ENCODE measurements at regions not wholly inside any gene's neighbourhood (a gene's known extent, or its start where the extent isn't known, plus 50 kb on each side); places are given as distances from the start of the nearest gene placed in this dataset.
"Not testable (repeated sequence)": the region's sequence is repeated elsewhere in the genome, so short reads cannot be mapped to it uniquely, and the experiment has no call there.

- WGBS, result 88% methylated on average over 2 of the region's 2 CpGs
- no peak for DNase-seq (ENCODE audit: extremely low spot score)
Observed at GRCh38 chr14:87055007-87055406, 938.0 kb downstream of the GALC start.

GRCh38 chr14:87052646-87053225 lies 940.2 kb downstream of the GALC start:
- Histone ChIP-seq H3K27ac (ENCODE audit: low read depth) (no peak overlapping the region), H3K4me1 (ENCODE audit: insufficient read depth) (no peaks in the 10 kb centered on the region), H3K4me3 (ENCODE audit: low read depth, low read length) (no peak overlapping the region), H3K36me3 (ENCODE audit: insufficient read depth) (no peaks in the 10 kb centered on the region)
- no peak for DNase-seq (ENCODE audit: extremely low spot score)
- WGBS, result 61% methylated on average over 1 of the region's 1 CpG

More at GRCh38 chr14:87055007-87055406, 938.0 kb downstream of the GALC start:
- Histone ChIP-seq H3K4me1 (ENCODE audit: insufficient read depth) (no peaks in the 10 kb centered on the region), H3K4me3 (ENCODE audit: low read depth, low read length) (no peak overlapping the region), H3K27ac (ENCODE audit: low read depth) (no peak overlapping the region), H3K36me3 (ENCODE audit: insufficient read depth) (no peaks in the 10 kb centered on the region)

- no peak for DNase-seq (ENCODE audit: extremely low spot score)
- 73% methylated on average over 1 of the region's 1 CpG for WGBS
Observed at GRCh38 chr14:87050421-87050820, 942.6 kb downstream of the GALC start.

GRCh38 chr14:87049950-87050349 lies 943.0 kb downstream of the GALC start:
- Histone ChIP-seq H3K27ac (ENCODE audit: low read depth) (no peak overlapping the region), H3K4me3 (ENCODE audit: low read depth, low read length) (no peak overlapping the region), H3K4me1 (ENCODE audit: insufficient read depth) (no peaks in the 10 kb centered on the region), H3K36me3 (ENCODE audit: insufficient read depth) (no peaks in the 10 kb centered on the region)
- no peak for DNase-seq (ENCODE audit: extremely low spot score)
- 38% methylated on average over 1 of the region's 1 CpG for WGBS

More at GRCh38 chr14:87050421-87050820, 942.6 kb downstream of the GALC start:
- Histone ChIP-seq H3K4me1 (ENCODE audit: insufficient read depth) (no peaks in the 10 kb centered on the region), H3K27ac (ENCODE audit: low read depth) (no peak overlapping the region), H3K4me3 (ENCODE audit: low read depth, low read length) (no peak overlapping the region), H3K36me3 (ENCODE audit: insufficient read depth) (no peaks in the 10 kb centered on the region)

- Histone ChIP-seq H3K4me1 (ENCODE audit: insufficient read depth) (no peaks in the 10 kb centered on the region), H3K36me3 (ENCODE audit: insufficient read depth) (no peaks in the 10 kb centered on the region), H3K4me3 (ENCODE audit: low read depth, low read length) (no peak overlapping the region), H3K27ac (ENCODE audit: low read depth) (no peak overlapping the region)
- no peak for DNase-seq (ENCODE audit: extremely low spot score)
- WGBS, result 71% methylated on average over 2 of the region's 2 CpGs
Observed at GRCh38 chr14:87046960-87047359, 946.0 kb downstream of the GALC start.

- H3K4me3 ChIP-seq (ENCODE audit: low read depth, low read length), result no peak overlapping the region
- no peaks in the 10 kb centered on the region for H3K4me1 ChIP-seq (ENCODE audit: insufficient read depth)
- no peak for DNase-seq (ENCODE audit: extremely low spot score)
- no peak overlapping the region for H3K27ac ChIP-seq (ENCODE audit: low read depth)
- 79% methylated on average over 5 of the region's 5 CpGs for WGBS
- H3K36me3 ChIP-seq (ENCODE audit: insufficient read depth), result no peaks in the 10 kb centered on the region
Observed at GRCh38 chr14:87045956-87046355, 947.0 kb downstream of the GALC start.

- H3K36me3 ChIP-seq (ENCODE audit: insufficient read depth), result no peaks in the 10 kb centered on the region
- DNase-seq (ENCODE audit: extremely low spot score), result no peak
- H3K4me1 ChIP-seq (ENCODE audit: insufficient read depth), result no peaks in the 10 kb centered on the region
- 44% methylated on average over 3 of the region's 3 CpGs for WGBS
- no peak overlapping the region for H3K27ac ChIP-seq (ENCODE audit: low read depth)
- H3K4me3 ChIP-seq (ENCODE audit: low read depth, low read length), result no peak overlapping the region
Observed at GRCh38 chr14:87045246-87045645, 947.7 kb downstream of the GALC start.

- WGBS, result 69% methylated on average over 1 of the region's 1 CpG
- no peak for DNase-seq (ENCODE audit: extremely low spot score)
Observed at GRCh38 chr14:87044807-87045206, 948.2 kb downstream of the GALC start.

GRCh38 chr14:87043667-87044200 lies 949.2 kb downstream of the GALC start:
- 81% methylated on average over 4 of the region's 4 CpGs for WGBS
- no peak for DNase-seq (ENCODE audit: extremely low spot score)
- Histone ChIP-seq H3K4me1 (ENCODE audit: insufficient read depth) (no peaks in the 10 kb centered on the region), H3K27ac (ENCODE audit: low read depth) (no peak overlapping the region), H3K4me3 (ENCODE audit: low read depth, low read length) (no peak overlapping the region), H3K36me3 (ENCODE audit: insufficient read depth) (no peaks in the 10 kb centered on the region)

More at GRCh38 chr14:87044807-87045206, 948.2 kb downstream of the GALC start:
- Histone ChIP-seq H3K27ac (ENCODE audit: low read depth) (no peak overlapping the region), H3K36me3 (ENCODE audit: insufficient read depth) (no peaks in the 10 kb centered on the region), H3K4me3 (ENCODE audit: low read depth, low read length) (no peak overlapping the region), H3K4me1 (ENCODE audit: insufficient read depth) (no peaks in the 10 kb centered on the region)

- Histone ChIP-seq H3K4me3 (ENCODE audit: low read depth, low read length) (no peak overlapping the region), H3K4me1 (ENCODE audit: insufficient read depth) (no peaks in the 10 kb centered on the region), H3K27ac (ENCODE audit: low read depth) (no peak overlapping the region), H3K36me3 (ENCODE audit: insufficient read depth) (no peaks in the 10 kb centered on the region)
- WGBS, result 80% methylated on average over 4 of the region's 4 CpGs
- DNase-seq (ENCODE audit: extremely low spot score), result no peak
Observed at GRCh38 chr14:87042354-87042753, 950.6 kb downstream of the GALC start.

GRCh38 chr14:87041290-87042020 lies 951.5 kb downstream of the GALC start:
- WGBS, result 34% methylated on average over 7 of the region's 7 CpGs
- Histone ChIP-seq H3K4me1 (ENCODE audit: insufficient read depth) (no peaks in the 10 kb centered on the region), H3K4me3 (ENCODE audit: low read depth, low read length) (no peak overlapping the region), H3K27ac (ENCODE audit: low read depth) (no peak overlapping the region), H3K36me3 (ENCODE audit: insufficient read depth) (no peaks in the 10 kb centered on the region)
- no peak for DNase-seq (ENCODE audit: extremely low spot score)

GRCh38 chr14:87034680-87035079 lies 958.3 kb downstream of the GALC start:
- Histone ChIP-seq H3K36me3 (ENCODE audit: insufficient read depth) (no peaks in the 10 kb centered on the region), H3K4me3 (ENCODE audit: low read depth, low read length) (no peak overlapping the region), H3K27ac (ENCODE audit: low read depth) (no peak overlapping the region), H3K4me1 (ENCODE audit: insufficient read depth) (no peaks in the 10 kb centered on the region)
- DNase-seq (ENCODE audit: extremely low spot score), result no peak
- 82% methylated on average over 1 of the region's 1 CpG for WGBS

- 93% methylated on average over 1 of the region's 1 CpG for WGBS
- Histone ChIP-seq H3K27ac (ENCODE audit: low read depth) (no peak overlapping the region), H3K4me3 (ENCODE audit: low read depth, low read length) (no peak overlapping the region), H3K4me1 (ENCODE audit: insufficient read depth) (no peaks in the 10 kb centered on the region), H3K36me3 (ENCODE audit: insufficient read depth) (no peaks in the 10 kb centered on the region)
- DNase-seq (ENCODE audit: extremely low spot score), result no peak
Observed at GRCh38 chr14:87030197-87030596, 962.8 kb downstream of the GALC start.

GRCh38 chr14:87020106-87020505 lies 972.9 kb downstream of the GALC start:
- DNase-seq (ENCODE audit: extremely low spot score); H3K27ac ChIP-seq (ENCODE audit: low read depth); H3K4me1 ChIP-seq (ENCODE audit: insufficient read depth); H3K36me3 ChIP-seq (ENCODE audit: insufficient read depth); H3K4me3 ChIP-seq (ENCODE audit: low read depth, low read length): not testable (repeated sequence)
- WGBS, result 66% methylated on average over 4 of the region's 4 CpGs

All from urinary bladder (tissue), 3 donors.